T-helper 1 cell treated with Interleukin-12 subunit alpha and Interleukin-12 subunit beta and Interleukin-4 antibody, amounts not matched to agents 30 μg/mL and 1 μg/mL, for 36 hours (primary cell): ENCODE measurements at regions not wholly inside any gene's neighbourhood (a gene's known extent, or its start where the extent isn't known, plus 50 kb on each side); places are given as distances from the start of the nearest gene placed in this dataset.

Experiments used
- H3K27ac Mint-ChIP-seq: one replicate; pipeline ENCODE4 v1.8.0; 2021; ENCODE audit warnings: mild to moderate bottlenecking, mixed read lengths
- H3K27me3 Mint-ChIP-seq: one replicate; pipeline ENCODE4 v1.8.0; 2021; ENCODE audit warnings: low read depth, mixed read lengths
- H3K36me3 Mint-ChIP-seq: one replicate; pipeline ENCODE4 v1.8.0; 2021; ENCODE audit warnings: low read depth, mixed read lengths
- H3K4me1 Mint-ChIP-seq: one replicate; pipeline ENCODE4 v1.8.0; 2021; ENCODE audit warnings: low read depth, mixed read lengths
- H3K4me3 Mint-ChIP-seq: one replicate; pipeline ENCODE4 v1.8.0; 2021; ENCODE audit warnings: mild to moderate bottlenecking, moderate library complexity, mixed read lengths
- H3K9me3 Mint-ChIP-seq: one replicate; pipeline ENCODE4 v1.8.0; 2021; ENCODE audit warnings: mixed read lengths

DNA sequence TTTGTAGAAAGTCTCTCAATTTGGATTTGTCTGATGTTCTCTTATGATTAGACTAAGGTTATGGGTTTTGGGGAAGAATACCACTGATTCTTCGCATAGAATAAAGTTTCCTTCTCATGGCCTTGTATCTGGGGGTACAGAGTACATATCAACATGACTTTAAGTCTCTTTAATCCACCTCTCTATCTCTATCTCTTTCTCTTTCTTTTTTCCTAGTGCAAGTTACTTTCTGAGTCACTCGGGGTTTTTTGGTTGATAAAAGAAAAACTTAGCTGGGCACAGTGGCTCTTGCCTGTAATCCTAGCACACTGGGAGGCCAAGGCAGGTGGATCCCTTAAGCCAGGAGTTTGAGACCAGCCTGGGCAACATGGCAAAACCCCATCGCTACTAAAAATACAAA is 100.1 kb upstream of the MAP4K3 start:
- H3K27ac Mint-ChIP-seq = no peak overlapping the region

DNA sequence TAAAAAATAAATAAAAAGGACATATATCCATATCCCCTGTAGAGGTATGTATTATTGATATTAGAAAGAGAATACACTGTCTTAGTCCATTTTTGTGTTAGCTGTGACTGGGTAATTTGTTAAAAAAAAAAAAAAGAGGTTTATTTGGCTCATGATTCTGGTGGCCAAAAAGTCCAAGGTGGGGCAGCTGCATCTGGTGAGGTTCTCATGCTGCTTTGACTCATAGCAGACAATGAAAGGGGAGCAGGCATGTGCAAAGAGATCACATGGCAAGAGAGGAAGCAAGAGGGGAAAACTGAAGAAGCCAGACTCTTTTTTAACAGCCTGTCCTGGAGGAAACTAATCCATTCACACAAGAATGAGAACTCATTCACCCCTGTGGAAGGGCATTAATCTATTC is 101.6 kb upstream of the MAP4K3 start:
- no peaks in the 10 kb centered on the region for H3K4me1 Mint-ChIP-seq
- peaks cover 2% of the 10 kb centered on the region for H3K36me3 Mint-ChIP-seq
- no peak overlapping the region for H3K27ac Mint-ChIP-seq
- peaks cover 5% of the 10 kb centered on the region for H3K27me3 Mint-ChIP-seq
- H3K9me3 Mint-ChIP-seq = peaks cover 3% of the 10 kb centered on the region
- H3K4me3 Mint-ChIP-seq = no peak overlapping the region

More for the DNA sequence above, 100.1 kb upstream of the MAP4K3 start:
- Mint-ChIP-seq H3K27me3 (peaks cover 5% of the 10 kb centered on the region), H3K36me3 (peaks cover 2% of the 10 kb centered on the region), H3K4me1 (no peaks in the 10 kb centered on the region), H3K4me3 (no peak overlapping the region), H3K9me3 (peaks cover 3% of the 10 kb centered on the region)

DNA sequence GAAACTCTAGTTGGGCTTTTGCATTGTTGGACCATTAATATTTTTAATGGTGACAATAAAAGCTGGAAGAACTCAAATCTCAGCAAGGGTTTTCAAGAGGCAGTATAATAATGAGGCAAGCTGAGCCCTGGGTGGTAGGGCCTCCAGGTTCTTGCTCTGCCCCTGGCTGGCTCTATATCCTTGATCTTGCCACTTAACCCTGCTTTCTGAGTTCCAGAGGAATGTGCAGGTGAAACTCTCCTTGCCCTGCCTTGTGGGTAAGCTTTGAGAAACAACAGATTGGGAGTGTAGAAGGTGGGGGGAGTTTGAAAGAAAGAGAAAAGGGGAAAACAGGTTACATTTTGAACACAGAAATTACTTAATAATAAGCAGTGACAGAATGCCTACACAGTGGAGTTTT is 103.3 kb upstream of the MAP4K3 start:
- H3K4me3 Mint-ChIP-seq = no peak overlapping the region
- H3K4me1 Mint-ChIP-seq = no peaks in the 10 kb centered on the region
- no peak overlapping the region for H3K27ac Mint-ChIP-seq
- H3K36me3 Mint-ChIP-seq = peaks cover 2% of the 10 kb centered on the region
- H3K27me3 Mint-ChIP-seq = no peaks in the 10 kb centered on the region
- peaks cover 3% of the 10 kb centered on the region for H3K9me3 Mint-ChIP-seq

DNA sequence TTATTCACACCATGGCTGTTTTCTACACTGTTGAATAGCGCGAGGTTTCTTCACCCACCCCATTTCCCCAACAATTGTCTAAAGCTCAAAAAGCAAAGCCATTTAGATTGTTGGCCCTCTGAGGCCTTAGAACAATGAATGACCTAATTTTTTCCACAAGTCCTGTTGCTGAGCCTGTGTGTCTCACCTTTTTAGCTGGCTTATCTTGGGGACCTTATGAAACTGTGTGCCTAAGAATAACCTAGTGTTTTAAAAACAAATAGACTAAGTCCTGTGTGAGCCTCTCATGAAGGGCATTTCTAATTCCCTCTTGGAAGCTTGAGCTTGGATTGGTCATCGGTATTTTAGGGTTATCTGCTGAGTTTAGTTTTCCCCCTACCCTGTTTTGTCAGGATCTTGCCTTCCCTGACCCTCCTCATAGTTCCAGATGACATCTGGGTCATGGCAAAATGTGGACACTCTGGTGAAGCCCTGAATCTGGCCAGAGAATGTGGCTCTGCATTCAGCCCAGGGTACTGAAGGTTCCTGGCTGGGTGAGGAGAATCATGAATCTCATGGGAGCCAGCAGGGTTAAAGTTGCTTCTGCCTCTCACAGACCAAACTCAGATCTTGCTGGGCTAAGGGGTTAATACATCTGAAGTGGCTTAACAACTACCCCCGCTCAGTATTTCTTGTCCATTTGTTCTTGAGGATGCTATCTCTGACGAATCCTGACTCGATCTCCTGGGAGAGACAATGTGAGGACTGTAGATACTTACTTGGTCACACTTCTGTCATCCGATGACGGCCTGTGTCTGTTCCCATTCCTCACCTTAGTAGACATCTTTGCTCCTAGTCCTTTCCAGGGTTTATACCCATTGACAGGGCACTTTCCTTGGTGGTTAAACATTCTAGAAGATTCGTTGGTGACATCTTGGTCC is 104.2 kb upstream of the MAP4K3 start:
- no peak overlapping the region for H3K27ac Mint-ChIP-seq
- no peaks in the 10 kb centered on the region for H3K27me3 Mint-ChIP-seq
- H3K4me3 Mint-ChIP-seq = no peak overlapping the region

DNA sequence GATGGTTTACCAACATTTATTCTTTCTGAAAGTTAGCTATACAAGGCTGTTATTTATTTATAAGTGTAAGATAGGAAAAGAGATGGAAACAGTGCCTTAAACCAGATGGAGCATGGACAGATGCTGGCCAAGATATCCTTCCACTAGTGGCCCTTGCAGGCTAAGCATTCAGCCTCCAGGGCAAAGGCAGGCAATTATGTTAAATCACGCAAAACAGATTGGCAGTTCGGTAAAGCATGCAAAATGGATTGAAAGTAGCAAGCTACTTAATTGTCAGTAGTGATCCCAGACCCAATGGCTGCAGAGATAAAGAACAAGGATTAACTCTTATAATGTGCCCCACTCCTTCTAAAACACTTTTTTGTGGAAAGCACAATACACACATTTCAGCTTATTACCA is 105.4 kb upstream of the MAP4K3 start:
- Mint-ChIP-seq H3K4me3 (no peak overlapping the region), H3K27me3 (no peaks in the 10 kb centered on the region), H3K4me1 (no peaks in the 10 kb centered on the region), H3K27ac (no peak overlapping the region), H3K36me3 (peaks cover 2% of the 10 kb centered on the region), H3K9me3 (peaks cover 3% of the 10 kb centered on the region)

More for the DNA sequence above, 104.2 kb upstream of the MAP4K3 start:
- peaks cover 2% of the 10 kb centered on the region for H3K36me3 Mint-ChIP-seq
- peaks cover 3% of the 10 kb centered on the region for H3K9me3 Mint-ChIP-seq
- no peaks in the 10 kb centered on the region for H3K4me1 Mint-ChIP-seq

DNA sequence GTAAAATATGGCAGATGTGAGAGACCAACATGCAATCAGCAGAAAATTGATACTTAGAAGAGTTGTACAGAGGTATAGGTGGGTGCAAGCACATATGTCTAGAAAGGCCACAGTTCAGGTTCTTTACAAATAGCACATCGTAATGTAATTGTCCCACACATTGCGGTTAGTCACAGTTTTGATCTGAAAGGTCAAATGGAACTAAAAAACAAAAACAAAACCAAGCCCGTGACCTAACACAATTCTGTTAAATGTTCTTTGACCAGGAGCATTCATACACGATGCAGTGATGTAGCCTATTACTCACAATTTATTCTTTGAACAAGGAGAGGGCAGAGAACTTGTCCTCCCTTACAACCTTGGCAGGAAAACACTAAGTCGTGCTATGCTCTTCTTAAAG is 108.9 kb upstream of the MAP4K3 start:
- Mint-ChIP-seq H3K4me1 (no peaks in the 10 kb centered on the region), H3K4me3 (no peak overlapping the region), H3K9me3 (no peaks in the 10 kb centered on the region), H3K27me3 (no peaks in the 10 kb centered on the region), H3K27ac (no peak overlapping the region), H3K36me3 (no peaks in the 10 kb centered on the region)

DNA sequence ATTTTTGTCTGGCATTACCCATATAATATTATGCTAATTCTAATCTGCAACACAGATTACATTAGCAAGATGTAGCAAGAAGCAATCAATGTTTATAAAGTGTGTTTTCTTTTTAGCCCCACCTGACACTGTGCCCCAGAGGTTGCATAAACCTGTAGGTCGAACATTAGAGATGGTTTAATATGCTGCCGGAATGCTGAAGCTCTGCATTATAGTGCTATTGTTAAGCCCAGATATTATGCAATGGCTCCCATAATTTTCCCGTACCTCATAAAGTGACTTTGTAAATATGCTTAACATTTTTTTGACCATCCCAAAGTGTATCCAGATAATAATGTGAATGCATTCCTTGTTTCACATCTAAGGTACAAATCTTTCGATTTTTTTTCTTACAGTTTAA is 109.3 kb upstream of the MAP4K3 start:
- Mint-ChIP-seq H3K4me3 (no peak overlapping the region), H3K36me3 (no peaks in the 10 kb centered on the region), H3K27me3 (no peaks in the 10 kb centered on the region), H3K9me3 (no peaks in the 10 kb centered on the region), H3K27ac (no peak overlapping the region), H3K4me1 (no peaks in the 10 kb centered on the region)

DNA sequence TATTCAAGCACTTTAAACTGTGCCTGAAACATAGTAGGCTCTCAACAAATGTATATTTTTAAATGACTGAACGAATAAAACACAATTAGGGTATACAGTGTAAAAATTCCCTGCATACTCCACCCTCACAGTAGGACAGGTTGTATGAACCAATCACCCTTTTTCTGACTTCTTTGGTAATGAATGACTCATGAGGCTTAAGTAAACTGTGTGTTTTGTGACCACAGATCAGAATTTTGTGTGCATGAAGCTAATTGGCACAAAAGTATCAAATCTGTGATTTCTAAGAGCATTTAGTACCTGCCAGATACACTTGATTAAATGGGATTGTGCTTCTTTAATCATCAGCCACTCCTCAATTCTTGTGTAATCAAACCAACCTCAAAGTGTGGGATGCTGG is 109.9 kb upstream of the MAP4K3 start:
- Mint-ChIP-seq H3K36me3 (no peaks in the 10 kb centered on the region), H3K27me3 (no peaks in the 10 kb centered on the region), H3K9me3 (no peaks in the 10 kb centered on the region), H3K27ac (no peak overlapping the region), H3K4me1 (no peaks in the 10 kb centered on the region), H3K4me3 (no peak overlapping the region)

DNA sequence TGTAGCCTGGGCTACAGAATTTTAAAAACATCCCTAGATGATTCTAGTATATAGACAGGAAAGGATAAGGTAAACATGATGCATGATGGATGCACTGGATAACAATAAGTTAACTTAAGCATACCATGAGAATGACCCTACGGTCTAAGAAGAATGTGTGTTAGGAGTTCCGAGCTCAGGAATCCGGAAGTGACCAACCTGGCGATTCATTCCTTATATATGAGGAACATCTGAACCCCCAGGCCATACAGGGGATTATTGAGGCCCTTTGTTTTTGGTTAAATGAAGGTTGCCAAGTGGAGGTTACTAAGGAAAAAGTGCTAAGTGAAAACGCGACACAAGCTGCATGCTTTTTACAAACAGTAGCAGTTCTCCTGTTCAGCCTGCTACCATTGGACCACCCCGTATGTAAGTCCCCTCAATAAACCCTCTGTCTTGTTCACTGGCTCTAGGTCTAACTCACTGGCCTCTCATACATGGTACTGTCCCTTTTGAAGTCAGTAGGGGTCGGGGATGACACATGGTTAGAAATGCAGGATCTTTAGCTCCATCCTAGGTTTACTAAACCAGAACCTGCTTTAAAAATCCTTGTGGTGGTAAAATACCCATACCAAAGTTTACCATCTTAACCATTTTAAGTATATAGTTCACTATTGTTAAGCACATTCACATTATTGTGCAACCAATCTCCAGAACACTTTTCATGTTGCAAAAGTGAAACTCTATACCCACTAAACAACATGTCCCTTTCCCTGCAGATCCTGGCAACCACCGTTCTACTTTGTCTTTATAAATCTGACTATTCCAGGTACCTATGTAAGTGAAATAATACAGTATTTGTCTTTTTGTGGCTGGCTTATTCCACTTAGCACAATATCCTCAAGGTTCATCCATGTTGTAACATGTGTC is 111.0 kb upstream of the MAP4K3 start:
- no peak overlapping the region for H3K4me3 Mint-ChIP-seq
- no peak overlapping the region for H3K27ac Mint-ChIP-seq
- H3K4me1 Mint-ChIP-seq = no peaks in the 10 kb centered on the region
- no peaks in the 10 kb centered on the region for H3K36me3 Mint-ChIP-seq
- no peaks in the 10 kb centered on the region for H3K27me3 Mint-ChIP-seq
- H3K9me3 Mint-ChIP-seq = no peaks in the 10 kb centered on the region

DNA sequence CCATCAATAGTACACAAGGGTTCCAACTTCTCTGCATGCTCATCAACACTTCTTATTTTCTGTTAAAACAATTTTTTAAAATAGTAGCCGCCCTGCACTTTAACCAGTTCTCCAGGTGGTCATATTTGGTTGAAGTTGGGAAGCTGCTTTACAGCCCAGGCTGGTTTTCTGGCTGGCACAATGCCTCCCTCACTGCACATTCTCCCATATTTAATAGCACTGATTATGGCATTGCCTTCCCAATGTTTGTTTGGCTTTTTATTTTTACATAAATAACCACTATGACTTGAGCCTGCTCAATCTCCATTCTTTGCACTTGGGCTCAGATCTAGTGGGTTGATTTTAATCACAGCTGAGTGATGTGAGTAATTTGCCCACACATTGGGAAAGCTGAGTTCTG is 111.9 kb upstream of the MAP4K3 start:
- no peaks in the 10 kb centered on the region for H3K36me3 Mint-ChIP-seq
- H3K4me1 Mint-ChIP-seq = no peaks in the 10 kb centered on the region
- H3K27me3 Mint-ChIP-seq = no peaks in the 10 kb centered on the region
- no peak overlapping the region for H3K27ac Mint-ChIP-seq
- H3K9me3 Mint-ChIP-seq = no peaks in the 10 kb centered on the region
- H3K4me3 Mint-ChIP-seq = no peak overlapping the region

DNA sequence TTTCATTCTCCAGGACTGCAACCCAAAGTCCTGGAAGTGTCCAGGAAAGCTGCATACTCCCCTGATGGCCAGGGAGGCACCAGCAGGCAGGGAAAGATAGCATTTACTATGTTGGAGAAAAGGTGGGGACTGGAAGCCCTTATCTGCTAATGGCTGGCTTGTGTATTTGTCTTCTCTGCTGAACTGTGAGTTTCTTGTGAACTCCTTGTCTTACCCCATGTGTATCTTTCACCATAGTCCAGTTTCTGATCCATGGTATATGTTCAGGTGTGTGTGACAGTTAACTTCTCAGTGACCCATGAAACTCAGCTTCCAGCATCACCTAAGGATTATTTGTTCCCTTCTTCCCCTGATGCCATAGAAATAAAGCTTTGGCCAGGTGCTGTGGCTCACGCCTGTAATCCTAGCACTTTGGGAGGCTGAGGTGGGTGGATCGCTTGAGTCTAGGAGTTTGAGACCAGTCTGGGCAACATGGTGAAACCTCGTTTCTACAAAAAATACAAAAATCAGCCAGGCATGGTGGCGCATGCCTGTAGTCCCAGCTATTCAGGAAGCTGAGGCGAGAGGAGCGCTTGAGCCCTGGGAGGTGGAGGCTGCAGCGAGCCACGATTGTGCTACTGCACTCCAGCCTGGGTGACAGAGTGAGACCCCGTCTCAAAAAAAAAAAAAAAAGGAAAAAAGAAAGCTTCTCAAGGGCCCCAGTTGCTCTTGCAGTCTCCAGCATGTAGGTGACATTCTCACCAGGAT is 112.8 kb upstream of the MAP4K3 start:
- Mint-ChIP-seq H3K36me3 (no peaks in the 10 kb centered on the region), H3K4me3 (no peak overlapping the region), H3K27ac (no peak overlapping the region), H3K4me1 (no peaks in the 10 kb centered on the region), H3K9me3 (no peaks in the 10 kb centered on the region), H3K27me3 (no peaks in the 10 kb centered on the region)

DNA sequence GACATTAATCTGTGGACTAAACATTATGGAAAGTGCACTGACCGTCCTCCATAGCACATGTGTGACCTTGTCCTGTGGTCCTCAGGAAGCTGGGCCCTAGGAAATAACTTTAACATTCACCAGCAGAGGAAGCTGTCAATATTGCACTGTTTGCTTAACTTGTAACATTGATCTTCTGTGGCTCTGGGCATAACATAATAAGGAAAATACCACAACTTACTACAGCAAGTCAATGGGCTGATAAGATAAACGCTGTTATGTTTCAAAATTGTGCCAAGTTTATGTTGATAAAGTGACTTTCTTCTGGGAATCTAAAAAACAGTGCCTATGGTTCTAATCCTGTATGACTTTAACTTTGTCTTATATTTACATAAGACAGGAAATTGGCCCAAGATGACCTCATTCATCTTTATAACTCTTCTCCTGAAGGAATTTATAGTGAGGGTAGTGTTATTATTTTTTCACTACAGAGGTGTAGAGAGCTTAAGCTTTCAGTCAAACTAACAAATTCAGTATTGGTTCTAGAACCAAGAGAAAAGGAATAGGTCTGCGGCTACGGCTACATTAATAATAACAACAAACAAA is 113.7 kb upstream of the MAP4K3 start:
- Mint-ChIP-seq H3K27ac (no peak overlapping the region), H3K4me3 (no peak overlapping the region), H3K27me3 (no peaks in the 10 kb centered on the region), H3K9me3 (no peaks in the 10 kb centered on the region), H3K4me1 (no peaks in the 10 kb centered on the region), H3K36me3 (no peaks in the 10 kb centered on the region)

DNA sequence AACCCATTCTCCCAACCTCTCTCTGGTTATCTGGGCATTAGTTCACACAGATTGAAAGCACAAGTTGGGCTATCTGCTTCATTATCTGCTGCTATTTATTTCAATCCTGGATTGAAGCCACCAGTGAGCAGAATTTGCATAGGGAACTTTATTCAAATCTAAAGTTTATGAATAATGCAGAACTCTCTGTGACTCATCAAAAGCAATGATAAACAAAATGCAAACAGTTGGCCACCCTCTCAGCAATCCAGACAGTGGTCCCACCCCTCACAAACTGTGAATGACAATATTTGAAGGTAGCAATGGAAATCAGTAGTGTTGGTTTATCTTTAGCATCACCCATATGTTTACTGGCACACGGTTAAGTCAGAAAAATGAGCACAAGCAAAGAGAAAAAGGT is 106.8 kb upstream of the TMEM178A start:
- no peak overlapping the region for H3K27ac Mint-ChIP-seq
- no peak overlapping the region for H3K4me3 Mint-ChIP-seq
- H3K4me1 Mint-ChIP-seq = no peaks in the 10 kb centered on the region
- H3K9me3 Mint-ChIP-seq = peaks cover 25% of the 10 kb centered on the region
- H3K36me3 Mint-ChIP-seq = peaks cover under 1% of the 10 kb centered on the region
- H3K27me3 Mint-ChIP-seq = no peaks in the 10 kb centered on the region

DNA sequence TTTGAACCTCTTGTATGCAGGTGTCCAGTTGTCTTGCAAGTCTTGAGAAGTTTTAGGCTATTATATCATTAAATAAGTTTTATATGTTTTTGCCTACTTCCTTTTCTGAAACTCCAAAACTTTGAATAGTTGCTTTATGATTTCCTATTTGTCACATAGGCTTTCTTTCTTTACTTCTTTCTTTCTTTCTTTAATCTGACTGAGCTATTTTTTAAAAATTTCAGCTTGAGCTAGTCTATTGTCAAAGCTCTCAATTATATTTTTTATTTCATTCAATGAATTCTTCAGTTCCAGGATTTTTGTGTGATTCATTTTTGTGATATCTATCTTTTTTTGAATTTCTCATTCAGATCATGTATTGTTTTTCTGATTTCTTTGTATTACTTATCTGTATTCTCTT is 102.1 kb upstream of the TMEM178A start:
- Mint-ChIP-seq H3K9me3 (peaks cover 29% of the 10 kb centered on the region), H3K27ac (no peak overlapping the region)

More for the DNA sequence above, 102.1 kb upstream of the TMEM178A start:
- no peaks in the 10 kb centered on the region for H3K4me1 Mint-ChIP-seq
- H3K27me3 Mint-ChIP-seq = no peaks in the 10 kb centered on the region
- peaks cover 4% of the 10 kb centered on the region for H3K36me3 Mint-ChIP-seq
- H3K4me3 Mint-ChIP-seq = no peak overlapping the region
